NCI-H146 (cell line): ENCODE measurements at regions not wholly inside any gene's neighbourhood (a gene's known extent, or its start where the extent isn't known, plus 50 kb on each side); places are given as distances from the start of the nearest gene placed in this dataset.

Source experiments
- DNase-seq: peaks from one replicate; lab custom pipeline; 2025; lab: John Stamatoyannopoulos, UW

GRCh38 chr11:121683791-121684190, 231.0 kb upstream of the SORL1-AS1 start:
- DNase-seq = no peak
